Ascending aorta (tissue), 2 donors: ENCODE measurements at regions not wholly inside any gene's neighbourhood (a gene's known extent, or its start where the extent isn't known, plus 50 kb on each side); places are given as distances from the start of the nearest gene placed in this dataset.

ENCODE experiments used
- DNase-seq, 2 donors: peaks; one replicate each; pipeline ENCODE4 v3.0.0-alpha.2; 2019; ENCODE audit warnings: low spot score in 2 of 2
- H3K27ac ChIP-seq, 2 donors: fragments of 200-600 bp; sonication (generic); one replicate each; pipeline ENCODE4 v1.5.1; 2016 to 2017; ENCODE audit warnings: mild to moderate bottlenecking in 1 of 2
- H3K27me3 ChIP-seq: fragments of 200-600 bp; sonication (generic); one replicate; pipeline ENCODE4 v1.5.1; 2017
- H3K36me3 ChIP-seq, 2 donors: fragments of 200-600 bp; sonication (generic); one replicate each; pipeline ENCODE4 v1.5.1; 2016
- H3K4me1 ChIP-seq, 2 donors: fragments of 200-600 bp; sonication (generic); one replicate each; pipeline ENCODE4 v1.5.1; 2016 to 2017; ENCODE audit warnings: mild to moderate bottlenecking in 1 of 2
- H3K4me3 ChIP-seq, 2 donors: fragments of 200-600 bp; sonication (generic); one replicate each; pipeline ENCODE4 v1.5.1; 2016 to 2017; ENCODE audit warnings: mild to moderate bottlenecking in 1 of 2
- H3K9me3 ChIP-seq, 2 donors: fragments of 200-600 bp; sonication (generic); one replicate each; pipeline ENCODE4 v1.5.1; 2016
- CTCF ChIP-seq, 3 experiments: fragments of 200-600 bp in 2 of 3; fragments of 450-650 bp in 1 of 3; sonication (generic) in 2 of 3; IDR thresholded peaks; one replicate each; pipeline ENCODE4 v1.5.1; 2016 to 2019; ENCODE audit warnings: antibody characterized with exemption in 3 of 3, mild to moderate bottlenecking in 1 of 3, moderate library complexity in 1 of 3
- intact Hi-C: fragments of 100-400 bp; cut with DNase I; formaldehyde crosslinking; loops from one replicate; pipeline ENCODE4 v1.15.1; 2023

DNA sequence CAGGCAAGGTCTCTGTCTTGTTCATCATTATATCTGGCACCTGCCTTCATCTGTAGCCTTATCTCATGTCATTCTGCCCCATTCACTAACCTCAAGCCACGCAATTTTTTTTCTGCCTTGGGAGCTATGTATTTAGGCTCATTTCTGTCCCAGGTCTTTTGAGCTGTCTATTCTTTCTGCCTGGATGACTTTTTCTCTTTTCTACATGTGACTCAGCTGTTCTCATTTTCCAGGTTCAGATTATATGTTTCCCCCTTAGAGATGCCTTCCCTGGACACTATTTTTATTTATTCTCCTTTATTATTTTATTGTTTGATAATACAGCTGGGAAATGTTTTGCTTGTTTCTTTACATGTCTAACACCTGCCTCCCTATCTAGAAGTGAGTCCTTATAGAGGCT lies 737.4 kb upstream of the TBX3 start:
- Histone ChIP-seq H3K27me3 (no peaks in the 10 kb centered on the region), H3K36me3 (no peaks in the 10 kb centered on the region), H3K4me3 (no peak overlapping the region), H3K27ac (no peak overlapping the region), H3K4me1 (no peaks in the 10 kb centered on the region), H3K9me3 (no peaks in the 10 kb centered on the region)
- intact Hi-C loops = no loop called here
- TF ChIP-seq CTCF (IDR thresholded peaks at IDR 0.05) = no peak
- DNase-seq = no peak

DNA sequence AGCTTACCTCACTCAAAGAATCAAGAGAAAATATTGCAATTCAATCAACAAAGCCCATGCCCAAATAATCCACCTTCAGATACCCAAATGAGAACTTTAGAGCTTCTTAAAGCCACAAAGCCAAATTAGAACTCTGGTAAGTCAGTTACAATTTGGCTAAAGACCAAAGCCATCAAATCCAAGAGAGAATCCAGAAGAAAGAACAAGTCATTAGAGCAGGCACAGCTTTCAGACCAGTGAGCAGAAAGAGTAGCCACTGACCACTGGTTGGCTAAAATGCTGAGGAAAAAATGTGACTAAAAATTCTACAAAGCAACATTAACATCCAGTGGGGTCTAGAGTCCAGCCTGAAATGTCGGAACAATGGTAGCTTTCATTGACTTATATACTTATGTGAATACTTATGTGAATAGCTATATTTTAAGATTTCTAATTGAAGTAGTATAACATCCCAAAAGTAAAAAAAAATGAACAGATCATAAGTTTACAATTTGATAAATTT lies 735.2 kb upstream of the TBX3 start:
- H3K4me1 ChIP-seq = no peaks in the 10 kb centered on the region
- no peaks in the 10 kb centered on the region for H3K9me3 ChIP-seq
- no peak overlapping the region for H3K4me3 ChIP-seq
- H3K36me3 ChIP-seq = no peaks in the 10 kb centered on the region
- TF ChIP-seq CTCF (IDR thresholded peaks at IDR 0.05) = no peak
- intact Hi-C loops = no loop called here
- no peak overlapping the region for H3K27ac ChIP-seq
- DNase-seq = no peak
- H3K27me3 ChIP-seq = no peaks in the 10 kb centered on the region

- intact Hi-C loops = no loop called here
- Histone ChIP-seq H3K27me3 (no peaks in the 10 kb centered on the region), H3K9me3 (no peaks in the 10 kb centered on the region), H3K27ac (no peak overlapping the region), H3K36me3 (no peaks in the 10 kb centered on the region), H3K4me1 (no peaks in the 10 kb centered on the region), H3K4me3 (no peak overlapping the region)
- no peak for TF ChIP-seq CTCF (IDR thresholded peaks at IDR 0.05)
- DNase-seq = no peak
These were observed 733.6 kb upstream of the TBX3 start for GRCh38 chr12:115417610-115418009.

- Histone ChIP-seq H3K9me3 (no peaks in the 10 kb centered on the region), H3K4me1 (no peaks in the 10 kb centered on the region), H3K27ac (no peak overlapping the region), H3K4me3 (no peak overlapping the region), H3K27me3 (no peaks in the 10 kb centered on the region), H3K36me3 (no peaks in the 10 kb centered on the region)
- intact Hi-C loops = no loop called here
- no peak for DNase-seq
- TF ChIP-seq CTCF (IDR thresholded peaks at IDR 0.05) = no peak
These were observed 732.9 kb upstream of the TBX3 start for GRCh38 chr12:115416869-115417268.

DNA sequence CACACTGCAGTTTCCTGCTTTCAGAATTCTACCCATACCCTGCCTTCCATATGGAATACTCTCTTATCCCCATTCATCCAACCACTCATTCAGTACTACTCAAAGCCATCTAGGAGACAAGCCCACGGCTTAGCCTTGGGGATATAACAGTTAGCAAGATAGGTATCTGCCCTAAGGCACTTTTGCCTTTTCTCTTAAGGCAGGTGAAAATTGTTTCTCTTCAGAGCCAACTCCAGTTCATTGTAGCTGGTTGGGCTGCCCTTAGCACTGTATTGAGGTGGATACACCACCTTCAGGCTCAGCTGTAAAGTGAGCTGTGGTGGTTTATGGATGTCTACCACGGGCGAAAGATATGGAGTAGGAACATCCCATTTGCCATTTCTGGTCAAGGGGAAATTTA lies 729.7 kb upstream of the TBX3 start:
- no peak overlapping the region for H3K4me3 ChIP-seq
- intact Hi-C loops = no loop called here
- H3K27ac ChIP-seq = no peak overlapping the region
- no peak for TF ChIP-seq CTCF (IDR thresholded peaks at IDR 0.05)
- H3K36me3 ChIP-seq = no peaks in the 10 kb centered on the region
- H3K27me3 ChIP-seq = no peaks in the 10 kb centered on the region
- no peak for DNase-seq
- H3K4me1 ChIP-seq = no peaks in the 10 kb centered on the region
- no peaks in the 10 kb centered on the region for H3K9me3 ChIP-seq

- H3K36me3 ChIP-seq = no peaks in the 10 kb centered on the region
- DNase-seq = no peak
- H3K9me3 ChIP-seq = no peaks in the 10 kb centered on the region
- no peaks in the 10 kb centered on the region for H3K4me1 ChIP-seq
- TF ChIP-seq CTCF (IDR thresholded peaks at IDR 0.05) = no peak
- H3K4me3 ChIP-seq = no peak overlapping the region
- no peak overlapping the region for H3K27ac ChIP-seq
- intact Hi-C loops = no loop called here
- H3K27me3 ChIP-seq = no peaks in the 10 kb centered on the region
These were observed 728.9 kb upstream of the TBX3 start for GRCh38 chr12:115412831-115413230.
